Right lobe of liver (tissue), 6 donors: ENCODE measurements at regions not wholly inside any gene's neighbourhood (a gene's known extent, or its start where the extent isn't known, plus 50 kb on each side); places are given as distances from the start of the nearest gene placed in this dataset.

Experiments used
- ATAC-seq, 4 donors: fragments of 200-7000 bp; cut with Tn5 transposase; one replicate each; pipeline ENCODE4 v1.9.1; 2020; ENCODE audit warnings: mild to moderate bottlenecking in 4 of 4, moderate library complexity in 4 of 4
- DNase-seq, 3 donors: peaks; one replicate each; pipeline ENCODE4 v3.0.0-alpha.2; 2020
- H3K27ac ChIP-seq, 3 donors: fragments of 200-600 bp; one replicate each; pipeline ENCODE4 v1.8.0; 2022
- H3K27me3 ChIP-seq, 2 donors: fragments of 200-600 bp; one replicate each; pipeline ENCODE4 v1.8.0; 2022
- H3K36me3 ChIP-seq, 4 donors: fragments of 200-600 bp; sonication (generic) in 1 of 4; one replicate each; pipeline versions ENCODE4 v1.5.1 to v1.8.0; 2017 to 2022; ENCODE audit warnings: control low read depth in 1 of 4
- H3K4me1 ChIP-seq, 4 donors: fragments of 200-600 bp; sonication (generic) in 1 of 4; one replicate each; pipeline versions ENCODE4 v1.5.1 to v1.8.0; 2017 to 2022; ENCODE audit warnings: control low read depth in 1 of 4
- H3K4me3 ChIP-seq, 3 donors: fragments of 200-600 bp; one replicate each; pipeline ENCODE4 v1.8.0; 2022
- H3K9me3 ChIP-seq, 4 donors: fragments of 200-600 bp; sonication (generic) in 1 of 4; one replicate each; pipeline versions ENCODE4 v1.5.1 to v1.8.0; 2017 to 2022; ENCODE audit warnings: control low read depth in 1 of 4
- CTCF ChIP-seq, 4 donors: fragments of 200-600 bp in 3 of 4; fragments of 450-650 bp in 1 of 4; IDR thresholded peaks; one replicate each; pipeline versions ENCODE4 v1.5.1 to v1.8.0; 2016 to 2022; ENCODE audit warnings: antibody characterized with exemption in 4 of 4, mild to moderate bottlenecking in 2 of 4
- POLR2A ChIP-seq: fragments of 450-650 bp; IDR thresholded peaks from one replicate; pipeline ENCODE4 v1.6.1; 2017; ENCODE audit warnings: antibody characterized with exemption, mild to moderate bottlenecking
- WGBS: methylation state at CpG from one replicate; pipeline ENCODE4 v1.1.6; 2018; ENCODE audit warnings: low coverage, low lambda C conversion rate; ENCODE audit not compliant: insufficient coverage; ENCODE audit errors: missing lambda C conversion rate; 5-methylcytosine and 5-hydroxymethylcytosine counted together
- intact Hi-C, 2 donors: fragments of 100-400 bp; cut with DNase I; formaldehyde crosslinking; loops; one replicate each; pipeline versions ENCODE4 v1.11.2 to v1.14.1; 2022
- donor health status: DM: no; HTN: yes; CAD: no.
- donor health status: DM: no; HTN: no; CAD: no.
- donor health status: DM: no; HTN: no; CAD: no.
- donor health status: DM: no; HTN: yes; CAD: no.
- donor health status: DM: no; HTN: yes; CAD: no.

DNA sequence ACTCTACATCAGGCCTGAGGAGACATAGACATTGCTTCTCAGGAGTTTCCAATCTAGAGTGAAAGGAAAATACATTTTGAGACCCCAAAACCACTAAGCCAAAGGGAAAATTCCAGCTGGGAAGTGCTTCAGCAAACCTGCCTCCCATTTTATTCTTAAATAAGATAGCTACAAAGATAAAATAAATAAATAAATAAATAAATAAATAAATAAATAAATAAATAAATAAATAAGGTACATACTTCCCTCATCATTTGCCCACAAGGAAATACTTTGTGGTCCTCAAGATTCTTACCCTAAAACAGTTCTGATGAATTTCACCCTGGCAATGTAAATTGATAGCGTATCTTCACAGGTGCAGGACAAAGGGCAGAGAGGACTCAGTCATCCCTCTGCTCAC lies 474.0 kb upstream of the ROBO1 start:
- no peak for DNase-seq
- TF ChIP-seq CTCF (IDR thresholded peaks at IDR 0.05), result no peak
- TF ChIP-seq POLR2A, result no peak
- intact Hi-C loops, result no loop called here
- no peak overlapping the region for H3K4me3 ChIP-seq
- no peak for ATAC-seq
- no peaks in the 10 kb centered on the region for H3K4me1 ChIP-seq
- H3K36me3 ChIP-seq, result no peaks in the 10 kb centered on the region
- H3K27ac ChIP-seq, result no peak overlapping the region
- H3K27me3 ChIP-seq, result no peaks in the 10 kb centered on the region
- H3K9me3 ChIP-seq, result no peaks in the 10 kb centered on the region
- WGBS, result 83% methylated on average over 1 of the region's 1 CpG

DNA sequence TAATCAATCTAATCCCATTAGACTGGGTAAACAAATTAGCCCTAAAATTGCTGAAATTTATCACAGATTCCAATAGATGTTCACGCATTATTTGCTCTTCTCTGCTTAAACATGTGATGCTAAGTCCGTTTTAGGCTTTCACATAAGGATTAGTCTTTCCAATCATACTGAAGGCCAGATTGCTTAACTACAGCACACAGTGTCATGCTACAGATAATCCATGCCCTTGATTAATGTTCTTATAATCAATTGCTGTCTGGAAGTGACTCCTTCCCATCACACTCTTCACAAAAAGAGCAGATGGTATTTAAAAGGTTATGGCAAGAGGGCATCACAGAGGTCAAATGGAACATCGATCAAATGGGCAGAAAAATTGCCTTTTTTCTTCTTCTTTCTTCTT lies 471.5 kb upstream of the ROBO1 start:
- intact Hi-C loops, result no loop called here
- no peak for TF ChIP-seq CTCF (IDR thresholded peaks at IDR 0.05)
- TF ChIP-seq POLR2A, result no peak
- DNase-seq, result no peak
- H3K27ac ChIP-seq, result no peak overlapping the region
- no peak overlapping the region for H3K4me3 ChIP-seq
- H3K4me1 ChIP-seq, result no peaks in the 10 kb centered on the region
- ATAC-seq, result no peak
- H3K9me3 ChIP-seq, result no peaks in the 10 kb centered on the region
- H3K27me3 ChIP-seq, result no peaks in the 10 kb centered on the region
- no peaks in the 10 kb centered on the region for H3K36me3 ChIP-seq
- whole genome bisulfite sequencing, result 27% methylated on average over 3 of the region's 3 CpGs

- Histone ChIP-seq H3K9me3 (no peaks in the 10 kb centered on the region), H3K27me3 (no peaks in the 10 kb centered on the region), H3K4me3 (no peak overlapping the region), H3K4me1 (no peaks in the 10 kb centered on the region), H3K36me3 (no peaks in the 10 kb centered on the region), H3K27ac (no peak overlapping the region)
- TF ChIP-seq CTCF (IDR thresholded peaks at IDR 0.05) (no peak), POLR2A (no peak)
- intact Hi-C loops, result no loop called here
- ATAC-seq (peak in 3 of 4 donors; percentile 41 to 74 (median 66)), DNase-seq (no peak)
- WGBS, result 6% methylated on average over 1 of the region's 1 CpG
Observed at GRCh38 chr3:80238606-80239005, 470.8 kb upstream of the ROBO1 start.

- no peak for DNase-seq
Observed at GRCh38 chr3:80238152-80238551, 470.4 kb upstream of the ROBO1 start.

More at GRCh38 chr3:80238152-80238551, 470.4 kb upstream of the ROBO1 start:
- intact Hi-C loops, result no loop called here
- Histone ChIP-seq H3K27ac (no peak overlapping the region), H3K9me3 (no peaks in the 10 kb centered on the region), H3K36me3 (no peaks in the 10 kb centered on the region), H3K4me1 (no peaks in the 10 kb centered on the region), H3K27me3 (no peaks in the 10 kb centered on the region), H3K4me3 (no peak overlapping the region)
- no peak for TF ChIP-seq CTCF (IDR thresholded peaks at IDR 0.05)
- TF ChIP-seq POLR2A, result no peak
- no peak for ATAC-seq
